Stimulated activated CD8-positive, alpha-beta memory T cell treated with anti-CD3 and anti-CD28 coated beads, Interleukin-15, amount 100 ng/mL, for 48 hours (primary cell): ENCODE measurements at regions not wholly inside any gene's neighbourhood (a gene's known extent, or its start where the extent isn't known, plus 50 kb on each side); places are given as distances from the start of the nearest gene placed in this dataset.
"Not testable (repeated sequence)": the region's sequence is repeated elsewhere in the genome, so short reads cannot be mapped to it uniquely, and the experiment has no call there.

ENCODE experiments used
- DNase-seq, 2 donors: peaks; one replicate each; pipeline ENCODE4 v3.0.0-alpha.2; 2020; ENCODE audit warnings: low read depth in 2 of 2

DNA sequence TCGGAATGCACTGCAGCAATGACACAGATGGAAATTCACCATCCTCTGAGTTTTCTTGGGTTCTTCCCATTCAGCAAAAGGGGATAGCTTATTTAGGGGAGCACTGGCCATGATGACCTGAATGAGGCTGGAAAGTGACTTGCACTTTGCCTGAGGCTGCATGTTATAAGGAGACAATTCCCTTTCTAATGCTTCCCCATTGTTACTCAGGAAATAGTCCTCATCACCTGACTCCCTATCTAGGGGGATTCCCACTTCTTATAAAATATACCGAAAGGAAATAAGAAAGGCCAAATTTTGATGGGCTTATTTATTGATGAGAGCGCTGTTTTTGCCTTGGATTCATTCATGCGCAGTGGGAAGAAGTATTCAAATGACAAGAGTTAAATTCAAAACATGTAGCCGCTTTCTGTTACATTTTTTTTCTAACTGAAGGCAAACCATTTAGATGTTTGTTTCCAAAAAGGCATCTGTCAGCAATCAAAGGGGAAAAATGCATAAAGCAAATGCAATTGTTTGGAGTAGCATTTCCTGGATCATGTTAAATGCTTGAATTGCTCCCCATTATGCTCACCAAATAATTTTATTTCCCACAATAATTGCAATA is 220.3 kb upstream of the NFIA start:
- DNase-seq: no peak

GRCh38 chr1:60859111-60859510 is 223.2 kb upstream of the NFIA start:
- DNase-seq: no peak

DNA sequence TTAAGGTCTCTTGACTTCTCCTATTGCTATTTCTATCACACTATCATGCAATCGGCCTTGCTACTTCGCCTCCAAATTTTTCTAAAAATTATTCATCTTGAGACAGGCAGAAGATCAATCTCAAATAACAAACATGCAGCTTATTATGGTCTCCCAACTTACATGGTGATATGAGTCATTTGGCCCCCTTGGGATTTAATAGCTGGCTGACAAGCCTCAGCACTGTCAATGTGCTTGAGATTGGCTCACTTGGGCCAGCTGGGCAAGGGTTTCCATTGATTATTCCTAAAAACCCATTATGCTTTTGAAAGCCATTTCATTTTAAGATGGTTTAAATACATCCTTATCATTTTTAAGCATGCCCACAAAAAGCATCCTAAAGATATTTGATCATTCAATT is 224.5 kb upstream of the NFIA start:
- DNase-seq: no peak

GRCh38 chr1:60850084-60850483 is 232.3 kb upstream of the NFIA start:
- DNase-seq: no peak

DNA sequence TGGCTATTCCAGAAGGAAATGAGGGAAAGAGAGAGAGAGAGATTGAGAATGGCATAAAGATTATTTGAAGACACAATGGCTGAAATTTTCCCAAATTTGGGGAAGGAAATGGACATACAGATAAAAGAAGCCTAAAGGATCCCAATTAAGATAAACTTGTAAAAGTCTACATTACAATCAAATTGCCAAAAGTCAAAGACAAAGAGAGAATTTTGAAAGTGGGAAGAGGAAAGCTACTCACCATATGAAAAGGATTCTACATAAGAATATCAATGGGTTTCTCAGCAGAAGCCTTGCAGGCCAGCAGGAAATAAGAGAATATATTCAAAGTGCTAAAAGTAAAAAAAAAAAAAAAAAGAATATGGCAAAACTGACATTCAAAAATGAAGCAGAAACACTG is 233.0 kb upstream of the NFIA start:
- no peak for DNase-seq

GRCh38 chr1:60848583-60849188 is 233.7 kb upstream of the NFIA start:
- DNase-seq: no peak

DNA sequence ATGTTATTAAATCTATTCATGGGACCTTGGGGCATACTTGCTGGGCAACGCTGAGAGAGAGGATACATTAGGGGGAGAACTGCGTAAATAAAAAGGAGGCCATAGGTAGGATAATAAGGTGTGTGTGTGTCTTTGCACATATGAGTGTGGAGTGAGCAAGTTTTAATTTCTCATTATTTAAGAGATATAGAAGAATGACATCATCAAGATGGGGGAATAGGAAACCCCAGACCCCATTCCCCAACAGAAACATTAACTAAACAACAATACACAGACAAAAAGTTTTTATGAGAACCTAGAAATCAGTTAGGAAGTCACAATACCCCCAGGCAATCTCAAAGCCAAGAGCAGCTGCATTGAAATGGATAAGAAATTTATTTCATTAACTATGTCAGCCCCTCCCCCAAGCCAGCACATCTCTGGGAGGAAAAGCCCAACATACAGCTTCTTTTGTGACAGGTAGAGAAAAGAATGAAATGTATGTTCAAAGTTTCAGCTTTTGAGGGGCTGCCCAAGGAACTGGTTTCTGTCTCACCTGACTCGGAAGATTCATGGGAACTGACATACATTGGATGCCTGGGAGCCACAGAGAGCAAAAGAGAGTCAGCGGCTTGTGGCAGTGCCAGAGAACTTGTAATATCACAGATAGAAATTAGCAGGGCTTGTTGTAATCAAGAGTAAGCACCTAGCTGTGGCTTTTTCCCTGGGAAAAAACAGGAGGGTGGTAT is 234.3 kb upstream of the NFIA start:
- no peak for DNase-seq

DNA sequence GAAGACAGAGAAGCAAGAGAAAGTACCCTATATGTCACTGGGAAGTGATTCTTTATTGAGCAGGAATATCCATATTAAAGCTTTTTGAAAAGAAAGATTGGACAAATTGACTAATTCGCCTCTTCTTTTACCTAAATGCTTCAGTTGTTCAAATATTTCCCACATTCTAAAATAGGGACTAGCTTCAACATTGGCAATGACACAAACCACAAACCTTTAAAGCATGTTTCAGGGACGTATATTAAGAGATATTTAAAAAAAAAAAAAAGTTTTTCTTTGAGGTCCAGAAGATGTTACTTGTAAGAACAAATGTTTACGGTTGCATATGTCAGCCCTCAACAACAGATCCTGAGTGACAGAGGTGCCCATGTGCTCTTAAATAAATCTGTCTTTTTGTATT is 235.0 kb upstream of the NFIA start:
- no peak for DNase-seq

GRCh38 chr1:60845659-60846058 is 236.7 kb upstream of the NFIA start:
- not testable (repeated sequence) for DNase-seq

DNA sequence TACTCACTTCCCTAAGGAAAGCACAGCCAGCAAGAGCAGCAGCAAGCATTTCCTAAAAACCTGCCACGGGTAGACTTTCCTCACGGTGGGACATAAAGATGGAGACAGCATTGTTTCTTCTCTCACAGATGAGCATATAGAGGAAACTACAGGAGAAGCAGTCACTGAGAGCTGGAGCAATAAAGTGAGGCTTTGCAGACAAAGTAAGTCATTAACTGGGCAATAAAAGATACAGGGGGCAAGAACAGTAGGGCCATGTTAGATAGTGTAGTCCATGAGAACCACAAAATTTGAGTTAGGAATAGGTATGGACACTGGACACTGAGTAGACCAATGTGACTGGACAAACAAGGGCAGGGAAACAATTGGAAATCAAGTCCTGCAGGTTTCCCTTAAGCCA is 240.1 kb upstream of the NFIA start:
- no peak for DNase-seq

DNA sequence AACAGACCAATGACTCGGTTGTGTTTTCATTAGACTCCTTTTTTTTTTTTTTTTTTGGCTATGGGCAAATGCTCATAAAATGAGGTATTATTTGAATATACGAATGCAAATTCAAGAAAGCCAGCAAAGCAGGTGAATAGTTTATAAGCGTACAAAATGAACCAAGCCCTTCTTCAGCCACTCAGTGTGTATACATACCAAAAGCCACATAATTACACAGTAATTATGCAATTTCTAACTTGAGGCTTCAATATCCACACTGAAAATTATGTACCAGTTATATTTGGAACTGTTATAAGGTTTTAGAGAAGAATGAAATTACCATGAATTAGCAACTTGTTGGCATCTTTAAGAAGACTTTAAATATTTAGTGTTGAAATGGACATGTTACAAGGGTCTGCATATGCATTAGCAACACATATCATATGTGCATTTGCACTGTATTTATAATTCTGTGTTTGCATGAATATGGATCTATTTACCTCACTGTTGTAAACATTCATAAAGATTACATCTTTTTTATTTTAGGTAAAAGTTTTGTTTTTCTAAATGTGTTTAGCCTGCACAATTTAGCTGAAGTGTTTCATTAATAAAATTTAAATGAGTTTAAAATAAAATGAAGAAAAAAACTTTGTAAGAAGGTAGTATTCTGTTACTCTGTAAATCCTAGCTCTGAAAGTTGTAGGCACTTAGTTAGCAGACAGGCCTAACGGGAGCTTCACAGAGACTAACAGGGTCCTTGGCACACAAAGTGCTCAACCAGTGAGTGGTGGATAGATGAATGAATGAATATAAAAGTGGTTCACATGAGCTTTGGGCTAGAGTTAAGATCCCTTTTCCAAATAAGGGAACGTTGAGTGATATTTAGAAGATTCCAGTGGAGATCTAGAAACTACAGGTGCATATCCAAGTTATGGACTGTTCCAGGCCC is 241.0 kb upstream of the NFIA start:
- DNase-seq: no peak

DNA sequence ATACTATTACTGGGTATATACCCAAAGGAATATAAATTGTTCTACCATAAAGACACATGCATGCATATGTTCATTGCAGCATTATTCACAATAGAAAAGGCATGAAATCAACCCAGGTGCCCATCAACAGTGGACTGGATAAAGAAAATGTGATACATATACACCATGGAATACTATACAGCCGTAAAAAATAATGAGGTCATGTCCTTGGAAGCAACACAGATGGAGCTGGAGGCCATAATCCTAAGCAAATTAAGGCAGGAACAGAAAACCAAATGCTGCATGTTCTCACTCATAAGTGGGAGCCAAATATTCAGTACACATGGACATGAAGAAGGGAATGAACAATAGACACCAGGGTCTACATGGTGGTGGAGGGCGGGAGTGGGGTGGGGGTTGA is 241.9 kb upstream of the NFIA start:
- not testable (repeated sequence) for DNase-seq

DNA sequence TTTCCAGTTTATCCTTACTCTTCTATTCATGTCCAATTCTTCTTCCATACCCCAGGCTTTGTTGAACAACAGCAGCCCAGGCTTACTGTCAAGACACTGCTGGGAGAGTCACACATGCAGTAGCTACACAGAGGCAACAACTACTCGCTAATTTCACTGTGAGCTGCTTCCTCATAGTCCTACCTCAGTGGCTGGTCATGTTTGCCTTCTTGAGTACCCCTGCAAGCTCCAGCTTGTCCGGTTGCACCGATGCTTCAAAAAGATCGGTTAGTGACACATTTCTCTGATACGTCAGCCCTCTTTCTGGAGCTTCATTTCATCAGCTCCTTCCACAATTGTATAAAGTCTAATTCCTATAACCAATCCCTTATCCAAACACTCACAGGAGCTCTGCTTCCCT is 246.7 kb upstream of the NFIA start:
- DNase-seq: no peak

GRCh38 chr1:60833173-60833572 is 249.2 kb upstream of the NFIA start:
- no peak for DNase-seq

- no peak for DNase-seq
These were observed 250.0 kb upstream of the NFIA start for GRCh38 chr1:60832367-60832766.

GRCh38 chr1:60831780-60832179 is 250.6 kb upstream of the NFIA start:
- DNase-seq: no peak

DNA sequence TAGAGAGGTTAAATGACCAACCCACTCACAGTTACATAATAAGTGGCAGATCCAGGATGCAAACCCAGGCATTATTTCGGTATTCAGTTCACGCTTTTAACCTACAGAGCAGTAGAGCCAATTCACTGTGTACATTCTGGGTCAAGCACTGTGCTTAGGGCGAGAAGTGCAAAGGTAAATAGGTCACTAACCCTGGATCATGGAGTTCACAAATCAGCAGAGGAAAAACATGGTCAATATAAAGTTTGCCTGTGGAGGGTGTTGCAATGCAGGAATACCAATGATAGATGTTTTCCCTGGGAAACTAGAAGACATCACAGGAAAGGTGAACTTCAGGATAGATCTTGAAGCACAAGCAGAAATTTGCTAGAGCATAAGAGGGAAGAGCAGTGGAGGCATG is 253.4 kb upstream of the NFIA start:
- no peak for DNase-seq

DNA sequence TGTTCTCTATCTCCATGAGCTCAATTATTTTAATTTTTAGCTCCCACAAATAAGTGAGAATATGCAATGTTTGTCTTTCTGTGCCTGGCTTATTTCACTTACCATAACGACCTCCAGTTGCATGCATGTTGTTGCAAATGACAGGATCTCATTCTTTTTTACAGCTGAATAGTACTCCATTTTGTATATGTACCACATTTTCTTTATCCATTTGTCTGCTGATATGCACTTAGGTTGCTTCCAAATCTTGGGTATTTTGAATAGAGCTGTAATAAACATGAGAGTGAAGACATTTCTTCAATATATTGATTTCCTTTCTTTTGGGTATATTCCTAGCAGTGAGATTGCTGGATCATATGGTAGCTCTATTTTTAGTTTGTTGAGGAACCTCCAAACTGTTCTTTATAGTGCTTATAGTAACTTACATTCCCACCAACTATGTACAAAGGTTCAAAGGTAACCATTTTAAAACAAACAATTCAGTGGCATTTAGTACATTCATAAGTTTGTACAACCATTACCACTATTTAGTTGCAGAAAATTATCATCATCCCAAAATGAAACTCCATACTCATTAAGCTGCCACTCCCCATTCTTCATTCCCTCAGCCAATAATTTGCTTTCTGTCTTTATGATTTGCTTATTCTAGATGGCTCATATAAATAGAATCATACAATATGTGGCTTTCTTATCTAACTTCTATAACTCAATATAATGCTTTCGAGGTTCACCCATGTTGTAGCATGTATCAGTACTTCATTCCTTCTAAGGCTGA is 255.9 kb upstream of the NFIA start:
- no peak for DNase-seq

DNA sequence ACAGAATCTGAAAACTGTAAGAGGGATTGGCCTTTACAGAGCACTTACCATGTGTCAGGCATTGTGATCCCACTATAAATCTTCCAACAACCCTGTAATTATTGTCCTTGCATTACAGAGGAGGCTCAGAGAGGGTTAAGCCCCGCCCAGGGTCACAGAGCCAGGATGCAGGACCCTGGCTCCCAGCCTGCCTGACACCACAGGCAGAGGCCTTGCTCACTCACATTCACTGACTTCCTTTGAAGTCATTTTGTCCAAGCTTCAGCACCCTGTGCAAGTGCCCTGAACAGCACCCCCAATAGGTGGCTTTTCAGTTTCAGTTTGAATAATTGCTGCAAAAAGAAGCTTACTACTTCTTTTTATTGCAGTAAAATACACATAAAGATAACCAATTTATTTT is 256.8 kb upstream of the NFIA start:
- DNase-seq: no peak

GRCh38 chr1:60823151-60823550 is 259.2 kb upstream of the NFIA start:
- DNase-seq: no peak

DNA sequence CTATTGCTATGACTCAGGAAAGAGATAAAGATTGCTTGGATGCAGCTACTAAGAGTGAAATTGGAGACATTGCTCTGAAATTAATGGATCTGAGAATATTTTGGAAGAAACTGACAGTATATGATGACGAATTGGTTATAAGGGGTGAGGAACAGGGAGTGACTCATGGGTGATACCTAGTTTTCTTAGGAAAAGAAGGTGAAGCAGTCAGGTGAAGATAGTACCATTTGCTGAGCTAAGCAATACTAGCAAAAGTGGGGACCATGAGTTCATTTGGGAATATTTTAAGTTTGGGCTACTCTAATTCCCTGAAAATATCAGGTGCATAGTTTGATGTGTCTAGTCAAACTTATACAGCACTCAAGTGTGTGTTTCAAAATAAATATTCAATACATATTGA is 260.1 kb upstream of the NFIA start:
- DNase-seq: no peak

- DNase-seq: no peak
These were observed 261.2 kb upstream of the NFIA start for GRCh38 chr1:60821156-60821555.
